HG03103 (cell line): ENCODE measurements at regions not wholly inside any gene's neighbourhood (a gene's known extent, or its start where the extent isn't known, plus 50 kb on each side); places are given as distances from the start of the nearest gene placed in this dataset.
"Not testable (repeated sequence)": the region's sequence is repeated elsewhere in the genome, so short reads cannot be mapped to it uniquely, and the experiment has no call there.

Experiments
- ATAC-seq: cut with Tn5 transposase; IDR thresholded peaks from one replicate; pipeline ENCODE4 v1.9.1; 2021; ENCODE audit warnings: low read depth; ENCODE audit not compliant: unreplicated experiment

DNA sequence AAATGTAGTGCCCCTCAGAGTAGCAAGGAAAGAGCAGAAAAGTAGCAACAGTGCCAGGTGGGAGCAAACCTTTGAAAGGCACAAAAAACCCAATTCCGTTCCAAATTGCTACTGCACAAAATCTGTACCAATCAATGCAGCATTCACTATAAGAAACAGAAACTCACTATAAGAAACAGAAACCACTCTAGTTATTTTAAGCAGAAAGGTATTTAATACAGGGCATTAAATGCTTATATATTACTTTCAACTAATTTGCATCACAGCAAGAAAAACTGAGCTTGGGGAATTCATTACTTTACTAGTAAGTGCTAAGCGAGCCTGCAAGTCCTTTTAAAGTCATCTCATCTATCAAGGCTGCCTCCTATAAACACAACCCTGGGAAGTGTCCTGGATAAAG is 116.5 kb upstream of the OLIG3 start:
- ATAC-seq: no peak

DNA sequence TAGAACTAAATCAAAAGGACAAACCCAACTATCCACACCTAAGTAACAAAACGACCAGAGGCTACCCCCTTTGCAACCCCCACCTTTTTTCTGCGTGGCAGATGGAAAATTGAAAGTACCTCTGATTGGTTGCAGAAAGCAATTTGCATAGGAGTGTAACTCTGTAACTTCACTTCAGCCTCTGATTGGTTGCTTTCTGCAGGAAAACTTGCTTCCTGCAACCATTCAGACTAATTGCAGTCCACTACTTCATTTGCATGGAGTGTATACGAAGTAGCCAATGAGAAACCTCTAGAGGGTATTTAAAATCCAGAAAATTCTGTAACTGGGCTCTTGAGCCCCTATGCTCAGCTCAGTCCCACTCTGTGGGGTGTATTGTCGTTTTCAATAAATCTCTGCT is 129.1 kb upstream of the OLIG3 start:
- ATAC-seq: no peak

GRCh38 chr6:137625100-137625661 is 131.0 kb upstream of the OLIG3 start:
- ATAC-seq: no peak

DNA sequence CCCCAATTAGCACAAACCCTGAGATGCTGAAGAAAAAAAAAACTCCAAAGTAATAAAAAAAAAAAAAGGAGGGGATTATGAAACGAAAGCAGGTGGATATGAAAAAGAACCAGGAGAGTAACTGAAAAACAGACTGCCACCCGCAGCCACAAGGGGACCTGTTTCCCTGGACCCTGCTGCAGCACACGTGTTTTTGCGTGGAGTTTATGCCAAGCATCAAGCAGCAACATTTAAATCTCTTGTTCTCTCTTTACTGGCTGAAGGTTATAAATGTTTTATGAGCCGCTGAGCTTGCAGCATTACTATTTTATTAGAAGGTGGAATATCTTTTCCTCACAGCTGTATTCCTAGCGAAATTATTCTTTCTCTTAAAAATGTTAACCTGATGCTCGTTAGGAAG is 131.6 kb upstream of the OLIG3 start:
- ATAC-seq: no peak

DNA sequence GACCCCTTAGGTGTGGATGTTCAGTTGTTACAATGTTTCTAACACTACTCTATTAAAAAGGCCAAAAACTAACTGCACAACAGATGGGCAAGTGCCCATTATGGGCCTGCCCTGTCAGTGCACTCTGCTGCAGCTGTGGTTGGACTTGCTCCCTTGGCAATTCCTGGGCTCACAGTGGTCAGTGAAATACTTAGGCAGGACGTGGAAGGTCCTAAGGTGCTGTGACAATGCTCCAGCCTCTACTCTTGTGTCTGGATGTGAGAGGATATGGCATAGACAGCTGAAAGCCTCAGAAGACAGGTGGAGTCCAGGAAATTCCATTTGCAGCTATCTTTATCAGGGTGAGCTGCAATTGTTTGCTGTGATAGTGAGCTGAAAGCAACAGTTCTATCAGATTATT is 136.5 kb upstream of the OLIG3 start:
- ATAC-seq: no peak

GRCh38 chr6:137631323-137631722 is 137.1 kb upstream of the OLIG3 start:
- no peak for ATAC-seq

GRCh38 chr6:137634177-137634576 is 140.0 kb upstream of the OLIG3 start:
- ATAC-seq: not testable (repeated sequence)

GRCh38 chr6:137637121-137637520 is 142.9 kb upstream of the OLIG3 start:
- ATAC-seq: no peak

DNA sequence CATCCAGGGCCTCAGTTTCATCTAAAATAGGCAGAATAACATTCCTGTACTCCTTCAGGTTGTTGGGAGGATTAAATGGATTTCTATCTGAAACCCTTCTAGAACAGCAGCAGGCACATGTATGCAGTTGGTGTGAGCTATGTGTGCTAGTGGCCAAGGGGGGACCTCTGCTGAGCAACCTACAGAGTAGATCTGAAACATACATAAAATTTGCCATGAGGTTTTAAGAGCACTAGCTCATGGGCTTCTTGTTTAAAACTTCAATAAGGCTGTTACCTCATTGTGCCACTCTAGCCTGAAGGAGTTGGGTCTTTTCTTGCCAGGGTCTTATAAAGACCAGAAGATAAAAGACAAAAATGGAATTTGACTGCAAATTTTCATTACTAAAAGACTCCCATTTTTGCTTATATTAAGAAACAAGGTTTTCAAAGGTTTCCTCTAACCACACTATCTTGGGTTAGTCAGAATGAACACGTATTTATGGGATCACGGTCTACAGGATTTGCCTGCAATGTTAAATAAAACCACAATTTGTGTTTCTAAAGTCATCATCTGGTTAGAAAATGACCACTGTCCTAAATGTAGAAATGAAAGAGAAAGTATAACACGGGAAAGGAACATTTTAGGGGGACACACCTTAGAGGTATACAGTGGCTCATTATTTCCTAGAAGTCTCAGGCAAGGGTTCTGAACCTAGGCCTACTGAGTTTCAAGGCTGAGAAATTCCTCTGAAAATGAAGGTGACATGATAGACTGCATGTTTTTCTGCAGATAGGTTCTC is 144.9 kb upstream of the OLIG3 start:
- ATAC-seq: no peak

GRCh38 chr6:137640086-137640485 is 145.9 kb upstream of the OLIG3 start:
- no peak for ATAC-seq

- ATAC-seq: no peak
Measured at GRCh38 chr6:137641474-137642077, 147.4 kb upstream of the OLIG3 start.

GRCh38 chr6:137643210-137643609 is 149.0 kb upstream of the OLIG3 start:
- ATAC-seq: not testable (repeated sequence)

DNA sequence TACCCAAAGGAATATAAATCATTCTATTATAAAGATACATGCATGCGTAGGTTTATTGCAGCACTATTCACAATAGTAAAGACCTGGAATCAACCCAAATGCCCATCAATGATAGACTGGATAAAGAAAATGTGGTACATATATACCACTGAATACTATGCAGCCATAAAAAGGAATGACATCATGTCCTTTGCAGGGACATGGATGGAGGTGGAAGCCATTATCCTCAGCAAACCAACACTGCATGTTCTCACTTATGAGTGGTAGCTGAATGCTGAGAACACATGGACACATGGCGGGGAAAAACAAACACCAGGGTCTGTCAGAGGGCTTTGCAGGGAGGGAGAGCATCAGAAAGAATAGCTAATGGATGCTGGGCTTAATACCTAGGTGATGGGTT is 149.4 kb upstream of the OLIG3 start:
- not testable (repeated sequence) for ATAC-seq

DNA sequence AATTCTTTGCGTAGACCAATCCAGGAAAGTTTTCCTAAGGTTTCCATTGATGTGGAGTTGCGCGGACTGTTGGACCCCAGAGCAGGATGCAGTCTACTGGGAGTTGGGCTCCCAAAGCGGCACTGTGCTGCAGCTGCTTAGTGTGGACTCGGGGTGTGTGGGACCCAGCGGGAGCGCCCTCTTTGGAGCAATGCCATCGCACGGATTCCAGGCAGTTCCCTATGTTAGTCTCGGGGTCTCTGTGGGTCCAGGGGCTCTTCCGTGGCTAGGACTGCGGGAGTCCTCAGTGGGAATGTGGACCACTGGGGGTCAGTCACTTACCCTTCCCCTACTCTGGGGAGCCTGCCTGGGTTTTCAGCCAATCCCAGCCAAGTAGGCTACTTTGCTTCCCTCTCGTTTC is 151.7 kb upstream of the OLIG3 start:
- no peak for ATAC-seq

- no peak for ATAC-seq
Measured at GRCh38 chr6:137646484-137646883, 152.3 kb upstream of the OLIG3 start.

GRCh38 chr6:137647762-137648447 is 153.7 kb upstream of the OLIG3 start:
- no peak for ATAC-seq

- ATAC-seq: no peak
Measured at GRCh38 chr6:137650720-137651119, 156.5 kb upstream of the OLIG3 start.

- ATAC-seq: no peak
Measured at GRCh38 chr6:137651178-137651577, 157.0 kb upstream of the OLIG3 start.

- no peak for ATAC-seq
Measured at GRCh38 chr6:137651591-137652335, 157.6 kb upstream of the OLIG3 start.

DNA sequence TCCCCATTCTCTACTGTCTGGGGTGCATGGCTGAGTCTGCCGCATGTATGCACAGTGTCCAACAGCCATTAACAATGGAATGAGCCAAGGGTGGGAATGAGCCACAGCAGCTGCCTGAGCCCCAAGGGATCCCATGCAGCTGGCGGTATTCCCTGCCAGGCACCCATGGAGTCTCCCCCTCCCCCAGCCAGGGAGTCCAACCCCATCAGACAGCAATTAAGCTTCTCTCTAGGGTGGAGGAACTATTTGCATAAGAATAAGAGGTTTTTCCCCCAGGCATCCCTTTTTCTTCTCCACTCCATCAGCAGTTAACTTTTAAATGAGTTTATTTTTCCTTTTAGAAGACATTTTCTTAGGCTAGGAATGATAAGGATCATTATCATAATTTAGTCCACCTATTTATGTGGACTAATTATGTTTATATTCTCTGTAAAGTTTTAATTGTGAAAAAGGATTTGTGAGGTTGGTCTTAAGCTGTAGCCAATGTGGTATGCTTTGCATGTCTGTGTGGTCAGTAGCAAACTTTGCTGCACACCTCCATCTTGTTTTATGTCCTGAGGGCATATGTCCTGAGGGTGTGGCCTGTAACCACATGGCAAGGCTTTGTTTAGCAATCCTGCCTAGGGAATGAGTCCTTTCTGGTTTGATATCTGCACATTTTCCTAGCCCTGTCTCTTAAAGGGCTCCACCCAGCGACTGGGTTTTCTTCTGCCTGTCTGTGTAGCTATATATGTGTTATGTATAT is 158.9 kb upstream of the OLIG3 start:
- ATAC-seq: no peak
